Immature natural killer cell (primary cell): ENCODE measurements at regions not wholly inside any gene's neighbourhood (a gene's known extent, or its start where the extent isn't known, plus 50 kb on each side); places are given as distances from the start of the nearest gene placed in this dataset.

Experiments
- DNase-seq, 3 donors: peaks; one replicate each; pipeline ENCODE4 v3.0.0; 2022; ENCODE audit warnings: mixed read lengths in 1 of 3
- H3K27ac Mint-ChIP-seq, 6 donors: one replicate each; pipeline ENCODE4 v1.8.0; 2020; ENCODE audit warnings: mixed read lengths in 6 of 6, mild to moderate bottlenecking in 5 of 6, inconsistent platforms in 4 of 6, moderate library complexity in 3 of 6
- H3K27me3 Mint-ChIP-seq, 3 donors: one replicate each; pipeline ENCODE4 v1.8.0; 2020 to 2021; ENCODE audit warnings: low read depth in 3 of 3, mild to moderate bottlenecking in 3 of 3, mixed read lengths in 3 of 3, moderate library complexity in 3 of 3, inconsistent platforms in 1 of 3
- H3K36me3 Mint-ChIP-seq, 3 donors: one replicate each; pipeline ENCODE4 v1.8.0; 2020; ENCODE audit warnings: mixed read lengths in 3 of 3, inconsistent platforms in 2 of 3, mild to moderate bottlenecking in 2 of 3
- H3K4me1 Mint-ChIP-seq, 2 donors: one replicate each; pipeline ENCODE4 v1.8.0; 2020; ENCODE audit warnings: inconsistent platforms in 2 of 2, mild to moderate bottlenecking in 2 of 2, mixed read lengths in 2 of 2, moderate library complexity in 1 of 2
- H3K4me3 Mint-ChIP-seq, 5 donors: one replicate each; pipeline ENCODE4 v1.8.0; 2020; ENCODE audit warnings: mild to moderate bottlenecking in 5 of 5, mixed read lengths in 5 of 5, inconsistent platforms in 3 of 5, moderate library complexity in 3 of 5
- H3K9me3 Mint-ChIP-seq, 6 donors: one replicate each; pipeline ENCODE4 v1.8.0; 2020; ENCODE audit warnings: mild to moderate bottlenecking in 6 of 6, mixed read lengths in 6 of 6, inconsistent platforms in 4 of 6, moderate library complexity in 3 of 6

GRCh38 chr5:44022622-44023021, 366.6 kb downstream of the FGF10 start:
- Mint-ChIP-seq H3K4me3 (no peak overlapping the region), H3K27me3 (peaks cover 0 to 3% (median 0%) of the 10 kb centered on the region in 3 donors), H3K9me3 (peaks cover 0 to 12% (median 4%) of the 10 kb centered on the region in 6 donors), H3K27ac (no peak overlapping the region), H3K4me1 (no peaks in the 10 kb centered on the region), H3K36me3 (peaks cover 0 to 3% (median 0%) of the 10 kb centered on the region in 3 donors)
- no peak for DNase-seq

GRCh38 chr5:44011518-44011917, 377.7 kb downstream of the FGF10 start:
- Mint-ChIP-seq H3K27ac (no peak overlapping the region), H3K9me3 (peaks cover 17 to 40% (median 29%) of the 10 kb centered on the region in 6 donors), H3K27me3 (peaks cover 0 to 3% (median 0%) of the 10 kb centered on the region in 3 donors), H3K4me1 (no peaks in the 10 kb centered on the region), H3K36me3 (peaks cover 0 to 4% (median 0%) of the 10 kb centered on the region in 3 donors), H3K4me3 (no peak overlapping the region)
- no peak for DNase-seq

DNA sequence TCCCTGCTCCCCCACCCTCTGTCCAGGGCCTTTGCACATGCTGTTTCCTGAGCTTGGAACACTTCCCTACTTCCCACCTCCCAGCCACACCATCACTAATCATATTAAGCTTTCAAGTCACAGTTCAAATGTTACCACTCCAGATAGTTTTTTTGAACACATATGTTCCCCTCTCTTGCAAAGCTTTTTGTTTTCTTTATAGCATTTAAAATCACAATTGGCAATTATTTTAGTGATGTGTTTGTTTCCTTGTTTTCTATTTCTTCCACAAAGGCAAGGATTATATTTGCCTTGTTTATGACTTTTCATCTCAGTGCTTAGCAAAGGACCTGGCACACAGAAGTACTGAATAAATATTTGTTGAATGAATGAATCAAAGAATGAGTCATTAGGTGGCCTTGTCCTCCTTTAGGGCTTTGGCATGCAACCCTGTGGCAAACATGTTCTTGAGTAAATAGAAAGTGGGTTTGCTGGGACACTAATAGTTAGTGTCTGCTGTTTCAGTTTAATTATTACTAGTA, 386.8 kb downstream of the FGF10 start:
- H3K27ac Mint-ChIP-seq = no peak overlapping the region
- no peak for DNase-seq
- H3K9me3 Mint-ChIP-seq = peaks cover 3 to 18% (median 11%) of the 10 kb centered on the region in 6 donors
- no peaks in the 10 kb centered on the region for H3K4me1 Mint-ChIP-seq
- H3K27me3 Mint-ChIP-seq = no peaks in the 10 kb centered on the region
- no peaks in the 10 kb centered on the region for H3K36me3 Mint-ChIP-seq
- H3K4me3 Mint-ChIP-seq = no peak overlapping the region

GRCh38 chr5:44001675-44002380, 387.4 kb downstream of the FGF10 start:
- Mint-ChIP-seq H3K36me3 (no peaks in the 10 kb centered on the region), H3K9me3 (peaks cover 6 to 21% (median 13%) of the 10 kb centered on the region in 6 donors), H3K27ac (no peak overlapping the region), H3K4me3 (no peak overlapping the region), H3K4me1 (no peaks in the 10 kb centered on the region), H3K27me3 (no peaks in the 10 kb centered on the region)
- DNase-seq = no peak

- H3K36me3 Mint-ChIP-seq = no peaks in the 10 kb centered on the region
- H3K27me3 Mint-ChIP-seq = no peaks in the 10 kb centered on the region
- no peak for DNase-seq
- H3K4me1 Mint-ChIP-seq = no peaks in the 10 kb centered on the region
- H3K27ac Mint-ChIP-seq = no peak overlapping the region
- H3K4me3 Mint-ChIP-seq = no peak overlapping the region
- H3K9me3 Mint-ChIP-seq = peaks cover 2 to 22% (median 11%) of the 10 kb centered on the region in 6 donors
Observed at GRCh38 chr5:44001236-44001635, 388.0 kb downstream of the FGF10 start.

- H3K36me3 Mint-ChIP-seq = no peaks in the 10 kb centered on the region
- H3K9me3 Mint-ChIP-seq = peaks cover 0 to 26% (median 8%) of the 10 kb centered on the region in 6 donors
- no peaks in the 10 kb centered on the region for H3K4me1 Mint-ChIP-seq
- H3K27me3 Mint-ChIP-seq = no peaks in the 10 kb centered on the region
- no peak for DNase-seq
- H3K27ac Mint-ChIP-seq = no peak overlapping the region
- H3K4me3 Mint-ChIP-seq = no peak overlapping the region
Observed at GRCh38 chr5:43997647-43998272, 391.5 kb downstream of the FGF10 start.

DNA sequence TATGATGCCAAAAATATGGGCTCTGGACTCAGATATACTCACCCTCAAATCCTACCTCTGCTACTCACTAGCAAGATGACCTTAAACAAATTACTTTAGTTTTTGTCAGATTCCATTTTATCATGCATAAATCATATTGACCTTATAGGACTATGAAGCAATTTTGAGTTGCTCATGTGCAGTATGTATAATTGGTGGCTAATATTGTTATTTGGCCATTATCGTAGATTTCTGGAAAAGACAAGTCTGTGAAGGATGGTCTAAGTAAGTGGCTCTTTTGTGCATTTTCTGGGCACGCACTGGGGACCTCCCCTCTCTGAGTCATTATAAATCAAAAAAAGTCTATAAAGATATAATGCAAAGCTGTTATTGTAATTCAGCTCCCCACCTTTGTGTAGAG, 393.0 kb downstream of the FGF10 start:
- Mint-ChIP-seq H3K4me3 (no peak overlapping the region), H3K36me3 (no peaks in the 10 kb centered on the region), H3K27me3 (no peaks in the 10 kb centered on the region), H3K4me1 (no peaks in the 10 kb centered on the region), H3K27ac (no peak overlapping the region), H3K9me3 (peaks cover 0 to 29% (median 10%) of the 10 kb centered on the region in 6 donors)
- DNase-seq = no peak

DNA sequence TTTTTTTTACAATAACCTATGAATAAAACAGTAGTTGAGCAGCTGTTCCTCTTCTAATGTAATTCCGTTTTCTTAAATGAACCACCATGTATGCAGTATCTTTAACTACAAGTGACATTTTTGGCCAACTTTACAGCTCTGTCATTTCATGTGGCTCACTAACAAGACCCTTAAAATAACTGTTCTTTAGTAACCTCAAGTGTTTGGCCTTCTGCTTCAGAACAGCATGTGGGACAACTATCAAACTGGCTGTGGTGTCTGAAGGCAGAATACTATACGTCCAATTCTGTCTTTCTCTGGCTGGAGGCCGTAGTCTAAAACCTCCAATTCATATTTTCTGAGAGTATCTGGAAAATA, 391.4 kb downstream of the NNT start:
- Mint-ChIP-seq H3K27ac (no peak overlapping the region), H3K27me3 (no peaks in the 10 kb centered on the region), H3K36me3 (no peaks in the 10 kb centered on the region), H3K4me3 (no peak overlapping the region), H3K4me1 (no peaks in the 10 kb centered on the region), H3K9me3 (peaks cover 3 to 29% (median 11%) of the 10 kb centered on the region in 6 donors)
- DNase-seq = no peak

DNA sequence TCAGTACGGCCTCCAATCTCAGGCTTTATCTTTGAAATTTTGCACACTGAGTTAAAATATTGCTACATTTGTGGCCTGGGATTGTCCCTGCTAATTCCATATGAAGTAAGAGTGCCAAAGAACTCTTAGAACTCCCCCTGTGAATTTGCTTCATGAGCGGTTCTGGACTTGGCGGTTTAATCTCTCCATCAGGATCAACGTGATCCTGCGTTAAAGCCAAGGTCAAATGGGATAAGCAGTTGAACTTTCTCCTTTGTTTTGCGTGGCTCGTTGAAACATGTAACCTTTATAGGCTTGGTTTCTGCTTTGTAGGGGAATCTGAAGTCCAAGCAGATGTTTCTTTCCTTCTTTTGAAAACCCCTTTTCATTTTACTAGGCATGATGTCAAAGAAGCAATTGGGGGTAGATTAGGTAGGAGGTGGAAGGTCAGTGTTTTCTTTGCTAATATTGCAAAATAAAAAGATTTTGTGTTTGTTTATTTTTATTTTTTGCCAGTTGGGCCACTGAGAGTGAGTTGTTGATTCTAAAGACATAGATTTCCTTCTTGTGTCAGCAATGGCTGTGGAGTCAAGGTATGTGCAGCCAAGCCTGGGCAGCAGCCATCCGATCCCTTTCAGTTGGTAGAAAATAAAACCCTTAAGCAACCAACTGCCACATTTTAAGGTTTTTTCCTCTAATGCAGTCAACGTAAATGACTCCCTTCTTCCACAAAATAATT, 390.8 kb downstream of the NNT start:
- no peaks in the 10 kb centered on the region for H3K4me1 Mint-ChIP-seq
- no peaks in the 10 kb centered on the region for H3K27me3 Mint-ChIP-seq
- no peak for DNase-seq
- no peak overlapping the region for H3K27ac Mint-ChIP-seq
- H3K4me3 Mint-ChIP-seq = no peak overlapping the region
- H3K36me3 Mint-ChIP-seq = no peaks in the 10 kb centered on the region
- peaks cover 3 to 29% (median 11%) of the 10 kb centered on the region in 6 donors for H3K9me3 Mint-ChIP-seq

- H3K27me3 Mint-ChIP-seq = peaks cover 0 to 2% (median 0%) of the 10 kb centered on the region in 3 donors
- H3K4me3 Mint-ChIP-seq = no peak overlapping the region
- H3K4me1 Mint-ChIP-seq = no peaks in the 10 kb centered on the region
- DNase-seq = no peak
- no peaks in the 10 kb centered on the region for H3K36me3 Mint-ChIP-seq
- no peak overlapping the region for H3K27ac Mint-ChIP-seq
- H3K9me3 Mint-ChIP-seq = peaks cover 5 to 34% (median 9%) of the 10 kb centered on the region in 6 donors
Observed at GRCh38 chr5:43985411-43985810, 382.4 kb downstream of the NNT start.

DNA sequence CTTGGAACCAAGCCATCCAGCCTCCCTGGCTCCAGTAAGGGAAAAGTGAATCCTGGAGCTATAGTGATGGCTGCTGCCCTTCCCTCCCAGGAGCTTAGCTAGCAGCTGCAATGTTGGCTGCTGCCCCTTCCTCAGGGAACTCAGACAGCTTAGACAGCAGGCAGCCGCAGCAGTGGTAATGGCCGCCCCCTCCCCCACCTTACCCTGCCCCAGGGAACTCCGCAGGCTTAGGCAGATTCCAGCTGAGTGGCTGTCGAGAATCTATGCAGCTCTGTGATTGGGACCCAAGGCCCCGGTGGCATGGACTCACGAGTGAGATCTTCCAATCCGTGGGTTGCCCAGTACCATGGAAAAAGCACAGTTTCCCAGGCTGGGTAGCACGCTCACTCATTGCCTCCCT, 378.6 kb downstream of the NNT start:
- Mint-ChIP-seq H3K36me3 (no peaks in the 10 kb centered on the region), H3K27me3 (peaks cover 0 to 3% (median 2%) of the 10 kb centered on the region in 3 donors), H3K27ac (no peak overlapping the region), H3K4me1 (no peaks in the 10 kb centered on the region), H3K9me3 (peaks cover 5 to 44% (median 14%) of the 10 kb centered on the region in 6 donors), H3K4me3 (no peak overlapping the region)
- no peak for DNase-seq

GRCh38 chr5:43973908-43974307, 370.9 kb downstream of the NNT start:
- Mint-ChIP-seq H3K27ac (no peak overlapping the region), H3K27me3 (peaks cover 0 to 2% (median 2%) of the 10 kb centered on the region in 3 donors)

DNA sequence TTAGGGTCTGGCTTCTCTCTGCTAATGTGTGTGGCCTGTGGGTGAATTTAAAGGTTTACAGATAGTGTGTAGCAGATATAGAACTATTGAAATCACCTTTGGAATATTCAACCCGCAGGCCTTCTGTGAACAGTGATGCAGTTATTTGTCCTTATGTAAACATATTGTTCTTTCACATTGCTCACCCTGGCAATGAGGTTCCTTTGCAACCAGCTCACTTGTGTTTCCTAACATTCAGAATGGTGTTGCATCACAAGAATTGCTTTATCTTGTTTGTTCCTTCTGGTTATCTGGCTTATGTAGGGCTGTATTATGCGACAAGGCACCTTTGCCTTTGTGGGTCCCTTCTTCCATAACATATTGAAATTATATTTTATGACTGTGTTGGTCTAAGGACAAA, 370.3 kb downstream of the NNT start:
- Mint-ChIP-seq H3K27me3 (peaks cover 0 to 2% (median 1%) of the 10 kb centered on the region in 3 donors), H3K36me3 (no peaks in the 10 kb centered on the region), H3K27ac (no peak overlapping the region), H3K9me3 (peaks cover 2 to 14% (median 8%) of the 10 kb centered on the region in 6 donors), H3K4me3 (no peak overlapping the region), H3K4me1 (no peaks in the 10 kb centered on the region)
- no peak for DNase-seq

More at GRCh38 chr5:43973908-43974307, 370.9 kb downstream of the NNT start:
- Mint-ChIP-seq H3K4me3 (no peak overlapping the region), H3K36me3 (no peaks in the 10 kb centered on the region), H3K9me3 (peaks cover 2 to 14% (median 9%) of the 10 kb centered on the region in 6 donors), H3K4me1 (no peaks in the 10 kb centered on the region)
- no peak for DNase-seq

DNA sequence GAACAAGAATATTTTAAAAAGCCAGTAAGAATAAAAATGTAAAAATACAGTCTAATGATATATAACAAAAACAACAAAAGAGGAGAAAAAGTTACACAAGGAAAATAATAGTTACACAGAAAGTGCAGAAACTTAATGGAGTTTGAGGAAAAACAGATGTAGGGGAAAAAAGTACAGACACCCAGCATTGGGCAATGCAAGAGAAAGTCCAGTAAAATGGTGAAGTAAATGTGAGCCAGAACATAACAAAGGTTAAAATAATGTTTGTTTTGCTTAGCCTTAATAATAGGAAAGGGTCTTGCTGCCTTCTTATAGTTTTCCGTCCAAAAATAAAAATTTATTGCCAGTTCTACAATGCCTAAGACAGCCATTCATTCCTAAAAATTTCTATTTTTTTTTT, 364.2 kb downstream of the NNT start:
- Mint-ChIP-seq H3K4me3 (no peak overlapping the region), H3K27me3 (peaks cover 0 to 2% (median 2%) of the 10 kb centered on the region in 3 donors), H3K4me1 (no peaks in the 10 kb centered on the region), H3K36me3 (no peaks in the 10 kb centered on the region), H3K27ac (no peak overlapping the region), H3K9me3 (peaks cover 9 to 44% (median 18%) of the 10 kb centered on the region in 6 donors)
- no peak for DNase-seq
